Loucy (cell line): ENCODE measurements at regions not wholly inside any gene's neighbourhood (a gene's known extent, or its start where the extent isn't known, plus 50 kb on each side); places are given as distances from the start of the nearest gene placed in this dataset.

Experiments used
- EZH2phosphoT487 ChIP-seq: fragments of 200-600 bp; IDR thresholded peaks from 2 replicates; pipeline ENCODE4 v1.6.1; 2018; ENCODE audit warnings: antibody characterized with exemption, mild to moderate bottlenecking, moderate library complexity, borderline replicate concordance
- TF ChIP-seq, protein P1 (sequence below): fragments of 200-600 bp; sonication (generic); conservative IDR thresholded peaks from 2 replicates; pipeline ENCODE4 v1.5.1; 2014; ENCODE audit warnings: mild to moderate bottlenecking, antibody characterized with exemption, low read length

- TF ChIP-seq, protein P1, sequence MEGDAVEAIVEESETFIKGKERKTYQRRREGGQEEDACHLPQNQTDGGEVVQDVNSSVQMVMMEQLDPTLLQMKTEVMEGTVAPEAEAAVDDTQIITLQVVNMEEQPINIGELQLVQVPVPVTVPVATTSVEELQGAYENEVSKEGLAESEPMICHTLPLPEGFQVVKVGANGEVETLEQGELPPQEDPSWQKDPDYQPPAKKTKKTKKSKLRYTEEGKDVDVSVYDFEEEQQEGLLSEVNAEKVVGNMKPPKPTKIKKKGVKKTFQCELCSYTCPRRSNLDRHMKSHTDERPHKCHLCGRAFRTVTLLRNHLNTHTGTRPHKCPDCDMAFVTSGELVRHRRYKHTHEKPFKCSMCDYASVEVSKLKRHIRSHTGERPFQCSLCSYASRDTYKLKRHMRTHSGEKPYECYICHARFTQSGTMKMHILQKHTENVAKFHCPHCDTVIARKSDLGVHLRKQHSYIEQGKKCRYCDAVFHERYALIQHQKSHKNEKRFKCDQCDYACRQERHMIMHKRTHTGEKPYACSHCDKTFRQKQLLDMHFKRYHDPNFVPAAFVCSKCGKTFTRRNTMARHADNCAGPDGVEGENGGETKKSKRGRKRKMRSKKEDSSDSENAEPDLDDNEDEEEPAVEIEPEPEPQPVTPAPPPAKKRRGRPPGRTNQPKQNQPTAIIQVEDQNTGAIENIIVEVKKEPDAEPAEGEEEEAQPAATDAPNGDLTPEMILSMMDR, result no peak
- TF ChIP-seq EZH2phosphoT487, result no peak
Observed at GRCh38 chr1:188660572-188660971, 1817.1 kb downstream of the BRINP3 start.
